AML-193 (cell line): ENCODE measurements at regions not wholly inside any gene's neighbourhood (a gene's known extent, or its start where the extent isn't known, plus 50 kb on each side); places are given as distances from the start of the nearest gene placed in this dataset.
"Not testable (repeated sequence)": the region's sequence is repeated elsewhere in the genome, so short reads cannot be mapped to it uniquely, and the experiment has no call there.

Experiments
- DNase-seq, 2 experiments: peaks; one replicate each; lab custom pipeline; 2025; lab: John Stamatoyannopoulos, UW

DNA sequence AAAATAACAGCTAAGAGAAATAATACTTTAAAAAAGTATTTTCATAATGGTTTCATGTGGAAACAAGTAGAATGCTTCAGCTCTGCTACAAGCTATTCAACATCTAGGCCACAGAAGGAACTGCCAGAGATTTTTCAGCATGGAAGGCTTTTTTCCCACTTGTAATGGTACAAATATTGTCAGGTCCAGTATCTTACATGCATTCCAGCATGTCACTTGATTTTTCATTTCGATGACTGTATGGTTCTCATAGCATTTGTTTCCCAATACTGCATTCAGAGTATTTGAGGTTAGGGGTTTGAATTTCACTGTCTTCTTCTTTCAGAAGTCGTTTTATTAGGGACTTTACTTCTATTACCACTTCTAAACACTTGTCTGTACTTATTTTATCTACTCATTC is 1701.5 kb upstream of the FLRT2 start:
- DNase-seq: no peak

DNA sequence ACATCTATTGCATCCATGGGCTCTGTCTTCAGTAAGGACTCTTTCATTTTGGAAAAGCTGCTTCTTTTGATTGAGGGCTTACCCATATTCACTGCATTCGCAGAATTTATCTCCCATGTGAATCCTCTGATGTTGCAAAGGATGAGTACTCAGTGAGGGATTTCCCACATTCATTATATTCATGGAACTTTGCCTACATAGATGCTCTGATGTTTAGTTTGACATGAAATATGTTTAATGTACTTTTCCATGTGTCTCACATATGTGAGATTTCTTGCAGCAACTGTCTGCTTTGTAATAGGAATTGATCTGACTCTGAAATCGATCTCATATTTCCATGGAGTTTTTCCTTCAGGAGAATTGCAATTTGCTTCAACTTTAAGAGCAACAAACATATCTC is 1699.6 kb upstream of the FLRT2 start:
- no peak for DNase-seq

DNA sequence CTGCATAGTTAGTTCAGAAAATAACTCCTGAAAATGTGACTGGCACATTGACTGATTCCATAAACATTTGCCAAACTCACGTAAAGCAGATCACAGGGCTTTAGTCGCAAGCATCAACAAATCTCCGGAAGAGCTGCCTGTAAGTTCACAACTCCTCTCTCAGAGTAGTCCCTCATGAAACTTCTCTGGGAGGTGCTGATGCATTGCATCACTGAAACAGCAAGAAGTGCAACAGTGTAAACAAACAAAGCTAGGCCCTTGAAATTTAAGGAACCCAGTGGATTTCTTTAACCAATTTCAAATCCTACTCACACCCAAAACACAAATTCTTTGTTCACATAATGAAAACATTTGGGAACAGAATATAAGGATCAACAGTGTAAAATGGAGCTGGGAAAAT is 1691.7 kb upstream of the FLRT2 start:
- no peak for DNase-seq

DNA sequence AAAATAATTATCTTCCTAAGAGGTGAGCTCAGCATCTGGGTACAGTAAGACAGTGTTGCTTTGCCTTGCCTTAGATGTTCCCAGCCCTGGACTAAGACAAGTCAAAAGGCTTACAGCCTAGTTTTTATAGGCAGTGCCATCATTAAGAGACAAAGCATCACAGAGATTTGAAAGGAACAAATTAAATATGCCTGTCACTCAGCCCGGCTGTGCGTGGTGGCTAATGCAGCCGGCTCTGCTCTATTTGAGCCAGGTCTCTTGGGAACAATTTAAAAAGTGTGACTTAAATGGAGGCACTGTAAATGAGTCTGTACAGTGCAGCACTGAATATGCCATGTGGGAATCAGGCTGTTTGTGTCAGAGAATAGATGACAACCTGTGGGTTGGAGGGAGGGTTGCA is 1687.4 kb upstream of the FLRT2 start:
- no peak for DNase-seq

DNA sequence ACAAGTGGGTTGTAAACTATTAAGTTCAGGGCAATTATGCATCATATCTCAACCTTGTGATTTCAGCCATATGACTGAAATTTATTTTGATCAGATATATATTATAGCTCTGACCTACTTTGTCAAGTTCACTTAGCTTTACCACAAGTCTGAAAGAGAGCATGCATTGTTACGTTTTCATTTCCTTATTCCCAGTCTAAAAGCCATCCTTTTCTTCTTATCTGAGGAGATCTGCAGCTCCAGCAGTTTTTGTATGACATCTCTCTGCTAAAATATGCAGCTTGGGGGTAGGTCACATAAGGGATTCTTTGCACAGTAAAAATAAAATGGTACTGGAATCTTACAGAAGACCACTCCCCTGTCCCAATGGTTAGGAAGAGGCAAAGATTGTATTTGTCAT is 1682.8 kb upstream of the FLRT2 start:
- no peak for DNase-seq

DNA sequence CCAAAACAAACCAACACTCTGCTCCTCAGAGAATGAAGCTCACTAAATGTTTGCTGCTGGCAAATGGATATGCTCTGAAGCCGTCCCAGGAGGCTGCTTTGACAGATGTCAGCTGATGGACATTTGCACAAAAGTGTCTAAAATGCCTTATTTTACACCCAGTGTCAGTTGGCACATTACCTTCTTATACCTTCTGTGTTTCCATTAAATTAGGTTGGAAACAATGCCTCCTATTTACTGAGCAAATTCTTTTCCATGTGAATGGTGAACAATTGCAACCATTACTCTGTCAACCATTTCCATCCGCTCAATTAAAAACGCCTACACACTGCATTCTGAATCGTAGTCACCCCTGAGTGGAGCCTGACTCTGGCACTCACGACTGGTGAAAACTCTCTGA is 1679.9 kb upstream of the FLRT2 start:
- DNase-seq: no peak

DNA sequence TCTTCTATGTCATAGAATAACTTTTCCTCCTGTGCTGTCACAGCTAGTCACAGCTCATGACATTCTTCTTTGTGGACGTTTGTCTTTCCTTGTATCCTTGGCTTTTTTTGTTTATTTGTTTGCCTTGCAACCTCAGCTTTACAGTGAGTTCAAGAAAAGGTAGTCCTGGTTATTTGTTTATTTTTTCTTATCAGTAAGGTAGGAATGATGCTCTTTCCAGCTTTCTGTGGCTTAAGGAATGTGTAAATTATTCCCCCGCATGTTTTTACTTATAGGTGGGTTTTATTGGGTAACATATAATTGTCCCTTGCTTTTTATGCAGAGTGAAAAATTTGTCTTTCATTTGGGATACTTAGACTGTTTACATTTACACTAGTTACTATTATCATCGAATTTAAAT is 1673.6 kb upstream of the FLRT2 start:
- DNase-seq: no peak

DNA sequence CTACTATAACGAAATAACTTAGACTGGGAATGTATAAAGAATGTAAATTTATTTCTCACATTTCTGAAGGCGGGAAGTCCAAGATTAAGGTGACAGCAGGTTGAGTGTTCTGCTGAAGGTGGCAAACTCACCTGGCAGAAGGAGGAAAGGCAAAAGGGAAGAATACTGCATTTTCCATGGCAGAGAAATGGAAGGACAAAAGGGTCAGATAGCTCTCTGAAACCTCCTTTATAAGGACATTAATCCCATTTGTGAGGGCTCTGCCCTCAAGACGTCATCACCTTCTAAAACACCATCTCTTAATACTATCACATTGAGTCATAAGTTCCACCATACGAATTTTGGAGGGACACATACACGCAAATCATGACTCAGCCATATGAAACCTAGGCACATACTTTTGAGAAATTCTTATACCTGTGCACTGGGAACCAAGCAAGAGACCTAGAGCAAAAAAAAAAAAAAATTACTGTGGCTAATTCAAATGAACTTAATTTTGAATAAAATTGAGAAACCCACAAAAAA is 1669.3 kb upstream of the FLRT2 start:
- no peak for DNase-seq

DNA sequence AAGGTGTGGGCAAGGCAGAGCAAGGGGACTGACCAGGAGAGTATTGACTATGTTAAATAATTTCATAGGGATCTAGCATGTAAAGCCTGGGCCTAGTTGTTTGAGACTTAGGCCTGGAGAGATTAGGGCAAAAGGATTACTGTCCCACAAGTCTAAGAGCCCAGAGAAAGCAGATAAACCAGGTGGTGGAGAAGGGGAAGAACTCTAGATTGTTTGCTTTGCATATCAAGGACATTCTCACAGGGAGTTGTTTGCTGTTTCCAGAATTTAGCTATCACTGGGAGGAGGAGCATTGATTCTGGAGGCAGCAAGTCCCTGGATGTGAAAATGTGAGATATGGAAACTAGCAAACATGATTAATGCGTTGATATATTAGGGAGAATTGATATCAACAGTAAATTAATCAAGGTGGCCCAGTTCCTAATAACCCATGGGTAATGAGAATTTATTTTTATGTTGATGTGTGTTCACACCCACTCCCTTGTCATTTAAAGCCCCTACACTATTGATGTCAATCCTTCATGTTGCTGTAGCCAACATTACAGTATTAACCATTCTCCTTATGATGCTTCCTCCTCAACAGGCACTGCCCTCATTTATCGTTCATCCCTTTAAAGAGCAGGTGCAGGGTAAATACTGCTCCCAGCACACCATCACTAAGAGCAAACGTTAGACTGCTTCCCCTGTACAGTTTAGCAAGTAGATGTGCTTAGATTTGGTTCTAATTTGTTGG is 1666.7 kb upstream of the FLRT2 start:
- no peak for DNase-seq

DNA sequence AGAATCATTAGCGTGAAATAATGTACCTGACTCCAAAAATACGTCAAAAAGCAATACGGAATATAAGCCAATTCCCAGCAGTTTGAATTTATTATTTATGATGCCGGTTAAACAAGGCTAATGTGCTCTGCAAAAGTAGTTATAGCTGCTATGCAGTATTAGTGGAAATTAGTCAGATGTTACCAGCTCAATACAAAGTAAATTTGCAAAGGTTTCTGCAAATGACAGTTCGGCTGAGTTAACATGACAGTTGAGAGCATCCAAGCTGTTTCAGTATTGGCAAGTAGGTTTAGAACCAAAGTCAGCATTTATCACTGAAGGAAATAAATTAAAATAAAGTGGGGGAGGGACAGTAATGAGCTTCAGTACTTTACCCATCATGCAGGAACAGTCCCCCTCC is 1665.8 kb upstream of the FLRT2 start:
- DNase-seq: no peak

DNA sequence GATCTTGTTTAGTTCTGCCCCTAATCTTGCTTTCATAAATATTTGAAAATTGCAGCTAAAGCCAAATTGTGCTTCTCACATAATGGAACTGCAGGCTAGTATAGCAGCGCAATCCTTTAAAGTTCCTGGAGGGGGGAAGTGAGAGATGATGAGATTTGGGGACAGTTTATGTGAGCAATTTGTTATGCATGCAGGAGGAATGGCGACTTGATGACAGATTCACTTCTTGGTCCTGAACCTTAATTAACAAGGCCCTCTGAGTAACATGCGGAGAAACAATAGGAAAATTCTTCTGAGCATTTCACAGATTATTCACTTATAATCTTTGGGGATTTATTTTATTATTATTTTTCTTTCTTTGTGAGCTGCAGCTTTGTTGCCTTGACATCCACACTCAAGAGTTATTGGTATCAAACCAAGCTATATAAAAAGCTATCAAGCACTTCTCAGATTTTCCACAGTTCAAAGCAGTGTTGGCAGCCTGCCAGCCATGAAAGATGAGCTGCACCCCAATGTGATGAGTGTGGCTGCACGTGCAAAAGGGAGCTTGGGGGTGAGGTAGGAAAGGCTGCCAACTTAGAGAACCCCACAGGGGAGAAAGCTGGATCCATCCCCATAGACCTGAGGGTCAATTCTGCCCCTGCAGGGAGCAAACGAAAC is 1662.2 kb upstream of the FLRT2 start:
- no peak for DNase-seq

DNA sequence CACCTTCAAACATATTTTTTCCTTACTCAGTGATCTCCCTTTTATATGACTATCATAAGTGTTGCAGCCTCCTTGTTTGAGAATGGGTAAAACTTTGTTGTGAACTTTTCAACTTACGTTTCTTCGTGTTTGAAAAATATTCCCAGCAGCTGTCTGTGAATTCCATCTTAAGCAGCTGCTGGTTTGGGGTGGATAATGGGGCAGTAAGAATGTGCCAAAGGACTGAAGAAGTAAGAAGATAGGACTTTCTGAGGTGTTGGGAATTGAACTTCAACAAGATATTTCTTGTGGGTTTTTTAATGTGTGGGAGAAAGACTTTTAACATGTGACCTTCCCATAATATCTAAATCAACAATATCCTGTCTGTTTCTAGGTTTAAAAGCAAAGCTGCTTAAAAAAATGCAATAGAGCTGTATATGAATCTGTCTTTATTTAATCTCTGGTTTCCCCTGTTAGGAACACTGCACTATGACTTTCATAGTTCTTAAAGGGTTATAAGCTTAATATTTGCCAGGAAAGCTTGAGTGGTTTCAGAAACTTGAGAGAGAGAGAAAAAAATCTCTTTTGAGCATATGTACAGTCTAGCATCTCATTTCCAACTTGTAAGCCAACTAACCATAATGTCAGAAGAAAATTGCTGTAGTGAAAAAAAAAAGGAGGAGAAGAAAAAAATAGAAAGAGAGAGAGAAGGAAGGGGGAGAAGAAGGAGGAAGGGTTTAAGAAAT is 1659.2 kb upstream of the FLRT2 start:
- no peak for DNase-seq

DNA sequence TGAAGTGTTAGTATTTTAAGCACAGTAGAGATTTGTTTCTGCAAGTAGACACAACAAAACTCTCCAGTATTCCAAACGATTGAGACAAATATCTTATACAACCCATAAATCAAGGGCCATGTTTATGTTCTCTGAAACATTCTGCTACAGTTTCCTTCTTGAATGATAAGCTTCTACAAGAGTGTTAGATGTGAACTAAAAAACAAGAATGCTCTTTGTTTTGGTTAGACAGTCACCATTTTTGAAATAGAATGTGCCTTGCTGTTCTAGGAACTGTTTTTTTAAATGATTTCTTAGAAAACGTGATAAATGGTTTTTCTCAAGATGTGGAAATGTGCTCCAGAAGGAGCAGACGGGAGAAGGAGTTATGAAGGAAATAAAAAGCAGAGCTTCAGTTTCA is 1656.3 kb upstream of the FLRT2 start:
- no peak for DNase-seq

DNA sequence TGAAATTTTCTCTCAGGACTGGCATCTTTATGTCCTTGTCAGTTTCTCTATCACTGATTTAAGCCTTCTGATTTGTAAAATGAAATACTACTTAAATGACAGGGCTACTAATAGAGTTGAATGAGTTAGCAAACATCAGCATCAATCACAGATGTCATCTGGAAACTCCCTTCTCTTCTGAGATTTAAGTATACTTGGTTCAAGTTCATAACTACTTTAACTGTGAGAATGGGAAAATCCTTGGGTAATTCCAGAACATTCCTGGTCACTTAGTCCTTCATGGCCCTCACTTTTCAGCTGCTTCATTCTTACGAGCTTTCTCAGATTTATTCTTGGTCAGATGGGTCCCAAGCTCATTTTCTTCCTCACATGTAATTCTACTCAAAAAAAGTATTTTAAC is 1655.3 kb upstream of the FLRT2 start:
- DNase-seq: no peak

DNA sequence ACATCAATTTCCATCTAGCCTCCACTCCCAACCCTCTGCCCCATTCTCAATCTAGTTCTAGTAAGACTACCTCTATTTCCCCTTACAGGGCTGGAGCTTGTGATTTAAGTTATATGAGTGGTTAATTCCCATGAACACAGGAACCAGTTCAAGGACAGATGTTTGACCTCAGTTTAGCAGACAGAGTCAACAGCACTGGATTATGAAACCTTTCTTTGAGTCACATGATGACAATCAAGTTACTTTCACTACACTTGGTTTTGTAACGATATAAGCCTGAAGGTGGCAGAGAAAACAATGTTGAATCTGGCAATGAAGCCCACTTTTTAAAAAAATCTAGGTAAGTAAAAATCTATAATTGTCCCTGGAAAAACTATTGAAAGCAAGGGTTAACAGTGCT is 1646.2 kb upstream of the FLRT2 start:
- no peak for DNase-seq

DNA sequence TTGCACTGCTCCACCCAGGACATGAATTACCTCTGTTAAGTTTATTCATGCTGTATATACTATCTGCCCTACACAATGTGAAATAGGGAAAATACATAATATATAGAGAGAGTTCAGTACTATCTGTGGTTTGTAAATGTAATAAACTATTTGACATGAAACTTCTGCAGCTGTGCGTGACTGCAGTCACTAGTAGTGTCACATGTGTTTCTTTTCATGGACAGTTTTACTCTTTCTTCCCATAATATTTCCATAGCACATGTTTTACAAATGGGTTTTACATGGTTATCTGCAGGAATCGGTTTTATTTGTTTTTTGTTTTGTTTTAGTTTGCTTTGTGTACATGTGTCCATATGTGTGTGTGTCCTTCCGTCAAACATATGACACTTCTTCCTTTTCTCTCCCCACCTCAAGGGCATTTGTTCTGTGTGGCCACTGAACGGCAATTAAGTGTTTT is 1644.1 kb upstream of the FLRT2 start:
- DNase-seq: no peak

DNA sequence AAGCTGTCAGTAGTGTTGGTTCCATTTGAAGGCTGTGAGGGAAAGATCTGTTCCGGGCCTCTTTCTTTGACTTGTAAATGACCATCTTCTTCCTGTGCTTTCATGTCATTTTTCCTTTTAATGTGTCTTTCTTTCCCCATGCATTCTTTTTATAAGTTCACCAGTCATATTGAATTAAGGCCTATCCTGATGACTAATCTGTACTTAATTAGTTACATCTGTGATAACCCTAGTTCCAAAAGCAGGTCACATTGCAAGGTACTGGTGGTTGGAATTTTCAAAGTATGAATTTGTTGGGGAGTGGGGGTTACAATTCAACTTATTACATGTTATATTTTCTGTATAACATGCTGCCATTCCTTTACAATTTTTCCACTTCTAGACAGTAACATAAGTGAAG is 1642.1 kb upstream of the FLRT2 start:
- no peak for DNase-seq

DNA sequence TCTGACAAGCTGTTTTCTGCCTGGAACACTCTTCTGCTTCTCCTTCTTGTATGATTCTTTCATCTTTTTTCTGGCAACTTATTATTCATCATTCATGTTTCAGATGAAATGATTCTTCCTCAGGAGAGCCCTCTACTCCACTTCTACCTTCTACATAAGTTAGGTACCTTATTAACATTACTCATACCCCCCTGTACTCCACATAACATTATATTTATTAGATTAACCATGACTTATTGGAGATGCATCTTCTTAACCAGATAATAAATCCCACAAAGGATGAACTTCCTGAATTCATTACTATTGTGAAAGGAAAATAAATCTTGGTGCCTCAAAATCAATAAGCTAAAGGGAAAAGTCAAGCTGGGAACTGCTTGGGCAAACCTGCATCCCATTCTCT is 1636.5 kb upstream of the FLRT2 start:
- no peak for DNase-seq

DNA sequence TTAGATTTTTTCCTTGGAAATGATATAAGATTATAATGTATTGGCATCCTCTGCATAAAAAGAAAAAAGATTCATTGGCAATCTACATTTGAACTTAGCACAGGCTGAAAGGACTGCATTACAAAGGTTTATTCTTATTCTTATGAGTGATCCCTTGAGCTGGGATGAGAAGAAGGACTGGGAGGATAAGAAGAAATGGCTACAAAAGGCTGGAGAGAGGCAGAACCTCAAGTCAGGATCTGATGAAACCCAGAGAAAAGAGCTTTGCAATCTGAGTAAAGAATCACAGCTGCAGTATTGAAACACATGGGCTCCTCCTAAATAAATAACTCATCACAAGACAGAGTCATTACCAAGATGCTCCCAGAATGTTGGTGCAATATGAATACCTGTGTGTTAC is 1635.4 kb upstream of the FLRT2 start:
- no peak for DNase-seq

DNA sequence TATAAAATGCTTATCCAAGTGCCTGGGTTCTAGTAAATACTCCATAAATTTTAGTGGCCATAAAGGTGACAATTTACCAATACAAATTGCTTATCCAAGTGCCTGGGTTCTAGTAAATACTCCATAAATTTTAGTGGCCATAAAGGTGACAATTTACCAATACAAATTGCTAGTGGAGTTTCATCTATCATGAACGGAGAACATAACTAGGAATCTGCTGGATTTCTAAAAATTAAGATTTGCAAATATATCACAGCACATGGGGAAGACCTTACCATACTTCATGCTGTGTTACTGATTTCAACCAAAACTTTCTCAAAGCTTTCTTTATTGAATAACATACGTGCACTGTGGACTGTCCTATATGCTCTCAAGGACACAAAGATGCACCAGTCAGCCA is 1631.4 kb upstream of the FLRT2 start:
- DNase-seq: not testable (repeated sequence)

DNA sequence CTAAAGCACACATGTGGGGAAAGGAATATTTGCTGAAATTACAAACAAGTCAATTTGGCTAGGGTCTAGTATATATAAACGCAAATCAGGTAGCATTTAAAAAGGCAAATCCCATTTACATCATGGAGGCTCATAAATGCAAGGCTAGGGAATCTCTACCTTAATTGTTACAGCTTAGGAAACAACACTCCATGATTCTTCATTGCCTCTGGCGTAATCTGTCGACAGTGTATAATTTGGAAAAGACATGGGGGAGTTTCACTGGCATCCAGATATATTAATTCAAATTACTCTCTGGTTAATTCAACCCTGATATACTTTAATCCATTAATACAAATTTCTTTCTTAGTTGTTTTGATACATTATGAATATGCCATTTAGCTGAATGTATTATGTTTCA is 1630.2 kb upstream of the FLRT2 start:
- no peak for DNase-seq

DNA sequence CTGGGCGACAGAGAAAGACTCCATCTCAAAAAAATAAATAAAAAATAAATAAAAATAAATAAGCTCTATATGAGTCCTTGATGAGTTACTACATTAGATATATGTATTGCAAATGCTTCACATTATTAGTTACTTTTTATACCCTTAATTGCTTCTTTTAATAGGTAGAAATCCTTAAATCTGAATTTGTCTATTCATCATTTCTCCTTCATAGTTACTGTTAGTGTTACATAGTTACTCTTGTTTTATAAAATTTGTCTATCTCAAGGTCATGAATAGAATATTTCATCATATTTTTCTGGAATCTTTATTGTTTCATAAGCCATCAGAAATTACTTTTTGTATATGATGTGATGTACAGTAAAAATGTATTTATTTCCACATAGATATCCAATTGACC is 1624.8 kb upstream of the FLRT2 start:
- DNase-seq: no peak

DNA sequence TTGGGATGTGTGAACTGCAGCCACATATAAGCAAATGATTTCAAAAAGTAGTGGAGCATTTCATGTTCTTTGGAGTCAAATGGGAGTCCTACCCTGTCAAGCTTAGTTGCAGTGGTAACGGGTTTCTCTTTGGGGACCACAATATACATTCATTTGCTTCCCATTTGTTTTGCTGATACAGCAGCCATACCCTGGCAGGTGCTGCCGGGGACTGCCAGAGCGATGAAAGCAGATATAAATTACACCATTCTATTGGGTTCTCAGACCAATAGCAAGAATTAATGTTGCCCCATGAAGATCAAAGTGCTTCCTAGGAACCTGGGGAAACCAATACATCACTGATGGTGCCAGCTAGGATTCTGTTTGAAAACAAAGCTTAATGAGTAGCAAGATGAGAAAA is 1621.5 kb upstream of the FLRT2 start:
- no peak for DNase-seq
